ENCODE measurements at regions not wholly inside any gene's neighbourhood (a gene's known extent, or its start where the extent isn't known, plus 50 kb on each side); places are given as distances from the start of the nearest gene placed in this dataset.

DNA sequence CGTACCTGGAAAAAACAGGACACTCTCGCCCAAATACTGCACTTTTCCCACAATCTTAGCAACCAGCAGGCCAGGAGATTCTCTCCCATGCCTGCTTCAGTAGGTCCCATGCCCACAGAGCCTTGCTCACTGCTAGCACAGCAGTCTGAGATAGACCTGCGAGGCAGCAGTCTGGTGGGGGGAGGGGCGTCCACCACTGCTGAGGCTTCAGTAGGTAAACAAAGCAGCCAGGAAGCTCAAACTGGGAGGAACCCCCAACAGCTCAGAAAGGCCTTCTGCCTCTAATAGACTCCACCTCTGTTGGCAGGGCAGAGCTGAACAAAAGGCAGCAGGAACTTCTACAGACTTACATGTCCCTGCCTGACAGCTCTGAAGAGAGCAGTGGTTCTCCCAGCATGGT is 1202.8 kb upstream of the ACVR2A start:
- TF ChIP-seq CTCF (IDR thresholded peaks at IDR 0.05; ENCODE audit: extremely low read depth, insufficient read depth, missing control alignments), result no peak
- in situ Hi-C loops (cut with MboI; ENCODE audit: low pct_unique_long_range_greater_than_20kb, low sequenced_read_pairs, unreplicated experiment), result no loop called here
- DNase-seq (ENCODE audit: low spot score), result no peak

GRCh38 chr2:146634230-146635097 is 1210.4 kb upstream of the ACVR2A start:
- no peak for DNase-seq (ENCODE audit: low spot score)
- in situ Hi-C loops (cut with MboI; ENCODE audit: low pct_unique_long_range_greater_than_20kb, low sequenced_read_pairs, unreplicated experiment), result no loop called here
- no peak for TF ChIP-seq CTCF (IDR thresholded peaks at IDR 0.05; ENCODE audit: extremely low read depth, insufficient read depth, missing control alignments)

- in situ Hi-C loops (cut with MboI; ENCODE audit: low pct_unique_long_range_greater_than_20kb, low sequenced_read_pairs, unreplicated experiment), result no loop called here
- TF ChIP-seq CTCF (IDR thresholded peaks at IDR 0.05; ENCODE audit: extremely low read depth, insufficient read depth, missing control alignments), result no peak
- DNase-seq (ENCODE audit: low spot score), result no peak
Observed at GRCh38 chr2:146633159-146633558, 1211.7 kb upstream of the ACVR2A start.

GRCh38 chr2:146632707-146633106 is 1212.1 kb upstream of the ACVR2A start:
- DNase-seq (ENCODE audit: low spot score), result no peak
- no peak for TF ChIP-seq CTCF (IDR thresholded peaks at IDR 0.05; ENCODE audit: extremely low read depth, insufficient read depth, missing control alignments)
- in situ Hi-C loops (cut with MboI; ENCODE audit: low pct_unique_long_range_greater_than_20kb, low sequenced_read_pairs, unreplicated experiment), result no loop called here

DNA sequence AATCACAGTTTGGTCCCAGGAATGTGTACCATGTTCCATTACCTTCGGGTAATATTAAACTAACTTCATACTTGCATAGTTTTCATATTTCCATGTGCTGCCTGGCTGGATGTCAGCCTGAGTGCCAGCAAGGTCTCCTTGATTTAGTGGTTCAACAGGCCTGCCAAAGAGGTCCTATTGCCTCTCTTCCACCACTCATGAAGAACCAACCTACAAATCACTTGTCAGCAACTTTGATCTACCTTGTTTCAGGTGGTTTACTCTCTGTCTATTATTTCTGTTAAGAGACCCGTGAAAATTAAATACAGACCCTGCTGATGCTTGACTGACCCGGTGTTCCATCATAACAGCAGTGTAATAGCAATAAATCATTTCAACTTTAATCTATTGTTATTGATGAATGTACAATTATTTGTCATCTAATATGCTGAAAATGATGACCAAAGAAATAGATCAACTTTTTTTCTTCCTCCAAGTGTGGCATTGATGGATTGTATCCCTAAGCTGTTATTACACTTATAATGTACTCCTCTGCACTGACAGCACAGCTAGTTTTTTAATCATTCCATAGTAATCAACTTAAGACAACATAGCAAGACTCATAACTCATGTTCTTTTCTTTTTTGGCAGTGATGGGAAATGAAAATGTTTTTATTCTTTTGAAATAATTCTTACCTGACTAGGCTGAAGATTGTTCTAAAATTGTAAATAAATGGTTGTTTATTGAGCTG is 1220.2 kb upstream of the ACVR2A start:
- DNase-seq (ENCODE audit: low spot score), result no peak

DNA sequence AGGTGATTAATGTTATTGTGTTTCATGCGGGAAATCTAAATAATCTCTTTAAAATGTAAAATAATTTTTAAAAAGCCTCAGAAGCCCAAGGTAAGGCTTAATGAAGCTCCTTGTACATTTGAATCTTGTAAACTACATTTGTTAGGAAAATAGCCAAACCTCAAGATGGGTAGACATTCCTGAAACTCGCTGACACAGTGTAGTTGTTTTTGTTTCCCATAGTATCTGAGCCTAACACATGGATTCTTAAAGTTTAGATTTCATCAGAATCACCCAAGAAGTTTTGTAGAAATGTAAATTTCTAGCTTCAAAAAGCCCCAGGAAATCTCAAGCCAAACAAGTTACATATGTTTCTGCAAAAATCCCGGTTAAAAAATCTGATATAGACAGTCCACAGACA is 1221.1 kb upstream of the ACVR2A start:
- no peak for TF ChIP-seq CTCF (IDR thresholded peaks at IDR 0.05; ENCODE audit: extremely low read depth, insufficient read depth, missing control alignments)
- no peak for DNase-seq (ENCODE audit: low spot score)
- in situ Hi-C loops (cut with MboI; ENCODE audit: low pct_unique_long_range_greater_than_20kb, low sequenced_read_pairs, unreplicated experiment), result no loop called here

More for the DNA sequence above, 1220.2 kb upstream of the ACVR2A start:
- TF ChIP-seq CTCF (IDR thresholded peaks at IDR 0.05; ENCODE audit: extremely low read depth, insufficient read depth, missing control alignments), result no peak
- in situ Hi-C loops (cut with MboI; ENCODE audit: low pct_unique_long_range_greater_than_20kb, low sequenced_read_pairs, unreplicated experiment), result no loop called here

Measured in GM13977 (cell line).